ENCODE measurements at regions not wholly inside any gene's neighbourhood (a gene's known extent, or its start where the extent isn't known, plus 50 kb on each side); places are given as distances from the start of the nearest gene placed in this dataset.

GRCh38 chr6:145539831-145540230 lies 195.5 kb downstream of the EPM2A start:
- Histone ChIP-seq H3K27me3 (ENCODE audit: insufficient read depth, low read length) (no peaks in the 10 kb centered on the region), H4K20me1 (ENCODE audit: insufficient read depth, low read length) (no peaks in the 10 kb centered on the region), H3K9me3 (ENCODE audit: low read length) (no peaks in the 10 kb centered on the region), H3K9me2 (ENCODE audit: low read depth, low read length) (no peaks in the 10 kb centered on the region), H3F3A (ENCODE audit: insufficient read depth, low read length) (no peaks in the 10 kb centered on the region), H3K4me1 (ENCODE audit: insufficient read depth, low read length, severe bottlenecking) (no peaks in the 10 kb centered on the region), H3K4me3 (ENCODE audit: low read depth, low read length, poor library complexity, severe bottlenecking) (no peak overlapping the region), H3K9ac (ENCODE audit: low read length) (no peak overlapping the region), H3K36me3 (ENCODE audit: insufficient read depth, low read length) (no peaks in the 10 kb centered on the region), H3K79me2 (ENCODE audit: insufficient read depth, low read length) (no peaks in the 10 kb centered on the region), H2AFZ (ENCODE audit: low read length) (no peak overlapping the region), H3K27ac (ENCODE audit: low read depth, low read length, poor library complexity, severe bottlenecking) (no peak overlapping the region), H3K4me2 (ENCODE audit: low read length) (no peak overlapping the region)
- TF ChIP-seq CTCF (IDR thresholded peaks at IDR 0.05; ENCODE audit: low read length) = no peak

GRCh38 chr6:145540741-145541140 lies 194.6 kb downstream of the EPM2A start:
- H3K4me1 ChIP-seq (ENCODE audit: insufficient read depth, low read length, severe bottlenecking) = no peaks in the 10 kb centered on the region
- H3K27ac ChIP-seq (ENCODE audit: low read depth, low read length, poor library complexity, severe bottlenecking) = no peak overlapping the region
- no peak overlapping the region for H3K9ac ChIP-seq (ENCODE audit: low read length)
- H3K4me2 ChIP-seq (ENCODE audit: low read length) = no peak overlapping the region
- no peaks in the 10 kb centered on the region for H3F3A ChIP-seq (ENCODE audit: insufficient read depth, low read length)
- TF ChIP-seq CTCF (IDR thresholded peaks at IDR 0.05; ENCODE audit: low read length) = no peak
- no peaks in the 10 kb centered on the region for H3K9me3 ChIP-seq (ENCODE audit: low read length)
- H3K27me3 ChIP-seq (ENCODE audit: insufficient read depth, low read length) = no peaks in the 10 kb centered on the region
- H3K36me3 ChIP-seq (ENCODE audit: insufficient read depth, low read length) = no peaks in the 10 kb centered on the region
- H4K20me1 ChIP-seq (ENCODE audit: insufficient read depth, low read length) = no peaks in the 10 kb centered on the region
- no peaks in the 10 kb centered on the region for H3K79me2 ChIP-seq (ENCODE audit: insufficient read depth, low read length)
- H3K9me2 ChIP-seq (ENCODE audit: low read depth, low read length) = no peaks in the 10 kb centered on the region
- no peak overlapping the region for H2AFZ ChIP-seq (ENCODE audit: low read length)
- H3K4me3 ChIP-seq (ENCODE audit: low read depth, low read length, poor library complexity, severe bottlenecking) = no peak overlapping the region

GRCh38 chr6:145544041-145544440 lies 191.3 kb downstream of the EPM2A start:
- no peak overlapping the region for H2AFZ ChIP-seq (ENCODE audit: low read length)

More at GRCh38 chr6:145544041-145544440, 191.3 kb downstream of the EPM2A start:
- no peak overlapping the region for H3K9ac ChIP-seq (ENCODE audit: low read length)
- H3K4me3 ChIP-seq (ENCODE audit: low read depth, low read length, poor library complexity, severe bottlenecking) = no peak overlapping the region
- H3K4me1 ChIP-seq (ENCODE audit: insufficient read depth, low read length, severe bottlenecking) = no peaks in the 10 kb centered on the region
- no peaks in the 10 kb centered on the region for H3F3A ChIP-seq (ENCODE audit: insufficient read depth, low read length)
- TF ChIP-seq CTCF (IDR thresholded peaks at IDR 0.05; ENCODE audit: low read length) (no peak), EZH2 (IDR thresholded peaks at IDR 0.05; ENCODE audit: borderline replicate concordance, low read length) (no peak)
- H3K79me2 ChIP-seq (ENCODE audit: insufficient read depth, low read length) = no peaks in the 10 kb centered on the region
- H3K36me3 ChIP-seq (ENCODE audit: insufficient read depth, low read length) = no peaks in the 10 kb centered on the region
- H3K27ac ChIP-seq (ENCODE audit: low read depth, low read length, poor library complexity, severe bottlenecking) = no peak overlapping the region
- H3K4me2 ChIP-seq (ENCODE audit: low read length) = no peak overlapping the region
- no peaks in the 10 kb centered on the region for H3K9me2 ChIP-seq (ENCODE audit: low read depth, low read length)
- no peaks in the 10 kb centered on the region for H4K20me1 ChIP-seq (ENCODE audit: insufficient read depth, low read length)
- no peaks in the 10 kb centered on the region for H3K9me3 ChIP-seq (ENCODE audit: low read length)
- H3K27me3 ChIP-seq (ENCODE audit: insufficient read depth, low read length) = no peaks in the 10 kb centered on the region

Data from OCI-LY1 (cell line).